A549 (cell line): ENCODE measurements at regions not wholly inside any gene's neighbourhood (a gene's known extent, or its start where the extent isn't known, plus 50 kb on each side); places are given as distances from the start of the nearest gene placed in this dataset.

Source experiments
- CTCF ChIP-seq: fragments of >200 bp; sonication (Bioruptor Twin); formaldehyde crosslinking; IDR thresholded peaks from 3 replicates; pipeline ENCODE4 v1.5.1; 2016
- HDAC2 ChIP-seq: fragments of 200-600 bp; sonication (generic); IDR thresholded peaks from 2 replicates; pipeline ENCODE4 v1.6.1; 2016
- MAFK ChIP-seq: fragments of 450-650 bp; IDR thresholded peaks from 2 replicates; pipeline ENCODE4 v1.6.1; 2014; ENCODE audit not compliant: partially characterized antibody
- MAX ChIP-seq: IDR thresholded peaks from 2 replicates; pipeline ENCODE4 v1.6.1; 2012
- MAZ ChIP-seq: fragments of 150-350 bp; IDR thresholded peaks from 2 replicates; pipeline ENCODE4 v1.6.1; 2014; ENCODE audit warnings: antibody characterized with exemption, low read depth, low read length, borderline replicate concordance
- MYC ChIP-seq: IDR thresholded peaks from 2 replicates; pipeline ENCODE4 v1.6.1; 2012; ENCODE audit warnings: mild to moderate bottlenecking, inconsistent platforms, low read length, improper control_type of control experiment, borderline replicate concordance
- NR3C1 ChIP-seq: fragments of >200 bp; sonication (Bioruptor Twin); formaldehyde crosslinking; IDR thresholded peaks from 3 replicates; pipeline ENCODE4 v1.6.1; 2017
- PBX3 ChIP-seq: IDR thresholded peaks from 2 replicates; pipeline ENCODE4 v1.6.1; 2012
- POLR2A ChIP-seq: IDR thresholded peaks from 2 replicates; pipeline ENCODE4 v1.6.1; 2012; ENCODE audit warnings: mild to moderate bottlenecking, low read length
- RAD21 ChIP-seq, 2 experiments: fragments of >200 bp in 1 of 2; sonication (Bioruptor Twin) in 1 of 2; formaldehyde crosslinking in 1 of 2; IDR thresholded peaks in 1 of 2; conservative IDR thresholded peaks in 1 of 2; 2 replicates in 1 of 2; 3 replicates in 1 of 2; pipeline ENCODE4 v1.6.1; 2012 to 2018; ENCODE audit warnings: inconsistent platforms in 1 of 2
- REST ChIP-seq: fragments of 200-600 bp; sonication (generic); IDR thresholded peaks from 2 replicates; pipeline ENCODE4 v1.6.1; 2016; ENCODE audit warnings: antibody characterized with exemption, mild to moderate bottlenecking, moderate library complexity
- SREBF2 ChIP-seq: fragments of 450-650 bp; IDR thresholded peaks from 2 replicates; pipeline ENCODE4 v1.6.1; 2014; ENCODE audit warnings: mild to moderate bottlenecking, moderate library complexity
- USF2 ChIP-seq: fragments of 450-650 bp; IDR thresholded peaks from 2 replicates; pipeline ENCODE4 v1.6.1; 2014; ENCODE audit warnings: antibody characterized with exemption

GRCh38 chr10:25842146-25842545 lies 91.9 kb upstream of the MYO3A start:
- no peak for TF ChIP-seq USF2
- TF ChIP-seq CTCF = no peak
- no peak for TF ChIP-seq MAFK
- TF ChIP-seq REST = no peak
- TF ChIP-seq POLR2A = no peak
- no peak for TF ChIP-seq MAX
- no peak for TF ChIP-seq RAD21 (conservative IDR thresholded peaks at IDR 0.05 in 1 of 2, IDR thresholded peaks at IDR 0.05 in 1 of 2)
- no peak for TF ChIP-seq SREBF2
- no peak for TF ChIP-seq MAZ
- TF ChIP-seq NR3C1 = no peak
- no peak for TF ChIP-seq PBX3
- no peak for TF ChIP-seq MYC
- no peak for TF ChIP-seq HDAC2
